GM12891 (cell line): ENCODE measurements at regions not wholly inside any gene's neighbourhood (a gene's known extent, or its start where the extent isn't known, plus 50 kb on each side); places are given as distances from the start of the nearest gene placed in this dataset.

ENCODE experiments used
- DNase-seq: peaks from one replicate; pipeline ENCODE4 v3.0.0; 2011; ENCODE audit warnings: low spot score; ENCODE audit not compliant: insufficient read length
- FAIRE-seq: peaks from 2 replicates; lab custom pipeline; 2011; peaks lifted over from hg19 to GRCh38; lab: Jason Lieb, UNC
- PAX5 ChIP-seq: IDR thresholded peaks from 2 replicates; pipeline ENCODE4 v1.6.1; 2011; ENCODE audit warnings: low read length, moderate library complexity, mild to moderate bottlenecking; ENCODE audit not compliant: insufficient read depth, severe bottlenecking
- POLR2A ChIP-seq: IDR thresholded peaks from 2 replicates; pipeline ENCODE4 v1.6.1; 2011; ENCODE audit warnings: low read depth, low read length, control low read depth
- POLR2AphosphoS5 ChIP-seq: IDR thresholded peaks from 2 replicates; pipeline ENCODE4 v1.6.1; 2011; ENCODE audit warnings: low read depth, low read length, control low read depth
- POU2F2 ChIP-seq: IDR thresholded peaks from 2 replicates; pipeline ENCODE4 v1.6.1; 2011; ENCODE audit warnings: low read depth, mild to moderate bottlenecking, control low read depth, low read length, moderate library complexity
- SPI1 ChIP-seq: IDR thresholded peaks from 2 replicates; pipeline ENCODE4 v1.6.1; 2011; ENCODE audit warnings: low read depth, low read length, control low read depth
- TAF1 ChIP-seq: IDR thresholded peaks from 2 replicates; pipeline ENCODE4 v1.6.1; 2011; ENCODE audit warnings: low read depth, low read length, control low read depth

DNA sequence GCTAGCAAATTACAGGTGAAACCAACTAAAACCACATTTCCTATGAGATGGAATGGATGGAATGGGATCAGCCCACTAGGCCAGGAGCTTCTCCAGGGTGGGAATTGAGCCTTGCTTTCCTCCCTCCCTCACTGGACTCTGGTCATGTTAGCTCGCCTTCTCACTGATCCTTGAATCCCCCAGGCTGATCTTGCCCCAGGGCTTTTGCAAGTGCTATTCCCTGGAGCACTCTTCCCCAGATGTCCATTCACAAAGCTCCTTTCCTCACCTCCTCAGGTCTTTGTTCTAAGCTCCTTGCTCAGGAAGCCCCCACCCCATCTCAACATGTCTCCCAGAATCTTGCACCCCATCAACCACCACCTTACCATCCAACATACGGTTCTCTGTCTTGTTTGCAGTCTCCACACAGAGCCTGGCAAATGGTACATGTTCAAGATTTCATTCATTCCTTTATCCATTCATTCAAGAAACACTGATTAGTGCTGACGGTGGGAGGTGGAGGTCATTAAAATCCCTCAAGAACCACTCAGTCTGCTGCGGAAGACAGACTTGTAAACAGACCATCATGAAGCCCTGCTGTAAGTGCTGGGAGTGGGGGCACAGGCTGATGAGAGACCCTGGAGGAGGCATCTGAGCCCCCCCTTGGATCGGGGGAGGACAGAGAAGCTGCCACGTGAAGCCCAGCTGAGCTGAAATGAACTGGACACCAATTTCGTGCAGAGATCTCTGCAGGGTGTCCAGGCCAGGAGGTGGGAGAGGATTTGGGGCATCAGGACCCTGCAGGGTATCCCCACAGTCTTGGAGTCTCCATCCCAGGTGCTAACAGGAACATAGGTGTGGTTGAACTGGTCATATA, 141.7 kb downstream of the BARX1 start:
- FAIRE-seq = no peak
- no peak for TF ChIP-seq POU2F2
- no peak for TF ChIP-seq PAX5
- no peak for TF ChIP-seq TAF1
- TF ChIP-seq POLR2AphosphoS5 = no peak
- no peak for TF ChIP-seq POLR2A
- no peak for TF ChIP-seq SPI1
- DNase-seq = no peak

- FAIRE-seq (no peak), DNase-seq (no peak)
- TF ChIP-seq SPI1 (no peak), TAF1 (no peak), POU2F2 (no peak), PAX5 (no peak), POLR2A (no peak), POLR2AphosphoS5 (no peak)
These were observed 142.8 kb downstream of the BARX1 start for GRCh38 chr9:93812410-93812668.

DNA sequence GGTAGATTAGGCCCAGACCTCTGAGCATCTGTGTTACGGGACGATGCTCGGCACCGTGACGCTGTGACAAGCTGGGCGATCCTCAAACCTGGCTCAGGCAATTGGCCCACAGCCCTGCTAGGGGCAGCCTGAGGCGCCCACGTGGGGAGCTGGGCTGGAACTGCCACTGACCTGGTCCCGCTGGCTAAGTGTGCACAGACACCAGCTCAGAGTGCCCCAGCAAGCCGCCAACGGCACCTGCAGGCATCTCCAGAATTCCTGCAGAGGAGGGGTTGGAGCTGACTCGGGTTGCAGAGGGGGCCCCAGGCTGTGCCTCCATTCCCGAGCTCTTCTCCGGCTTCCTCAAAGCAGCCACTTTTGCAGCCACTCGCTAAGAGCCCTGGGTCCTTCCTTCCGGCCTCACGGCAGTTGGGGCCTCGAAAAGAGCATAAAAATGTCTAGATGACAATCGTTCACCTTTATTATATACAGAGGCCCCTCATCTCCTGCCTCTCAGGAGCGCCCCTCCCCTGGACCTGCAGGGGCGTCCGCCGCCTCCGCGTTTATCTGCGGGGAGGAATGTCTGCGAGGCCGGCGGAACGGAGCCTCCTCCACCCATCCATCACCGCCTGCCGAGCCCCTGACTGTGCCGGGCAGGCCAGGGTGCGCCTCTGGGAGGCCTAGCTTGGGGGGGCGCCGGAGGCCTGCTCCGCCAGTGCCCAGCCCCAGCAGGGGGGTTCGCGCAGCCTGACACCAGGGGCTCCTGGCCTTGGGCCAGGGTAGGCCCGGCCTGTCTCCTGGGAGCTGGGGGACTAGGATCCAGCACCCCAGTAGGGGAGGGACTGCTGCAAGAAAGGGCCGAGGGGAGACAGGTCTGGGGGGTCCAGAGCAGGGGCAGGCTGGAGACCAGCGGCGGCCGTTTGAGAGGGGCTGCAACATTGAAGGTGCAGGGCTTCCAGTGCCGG, 144.9 kb downstream of the BARX1 start:
- FAIRE-seq (no peak), DNase-seq (no peak)
- TF ChIP-seq POU2F2 (no peak), POLR2A (no peak), TAF1 (no peak), PAX5 (no peak), SPI1 (no peak)

DNA sequence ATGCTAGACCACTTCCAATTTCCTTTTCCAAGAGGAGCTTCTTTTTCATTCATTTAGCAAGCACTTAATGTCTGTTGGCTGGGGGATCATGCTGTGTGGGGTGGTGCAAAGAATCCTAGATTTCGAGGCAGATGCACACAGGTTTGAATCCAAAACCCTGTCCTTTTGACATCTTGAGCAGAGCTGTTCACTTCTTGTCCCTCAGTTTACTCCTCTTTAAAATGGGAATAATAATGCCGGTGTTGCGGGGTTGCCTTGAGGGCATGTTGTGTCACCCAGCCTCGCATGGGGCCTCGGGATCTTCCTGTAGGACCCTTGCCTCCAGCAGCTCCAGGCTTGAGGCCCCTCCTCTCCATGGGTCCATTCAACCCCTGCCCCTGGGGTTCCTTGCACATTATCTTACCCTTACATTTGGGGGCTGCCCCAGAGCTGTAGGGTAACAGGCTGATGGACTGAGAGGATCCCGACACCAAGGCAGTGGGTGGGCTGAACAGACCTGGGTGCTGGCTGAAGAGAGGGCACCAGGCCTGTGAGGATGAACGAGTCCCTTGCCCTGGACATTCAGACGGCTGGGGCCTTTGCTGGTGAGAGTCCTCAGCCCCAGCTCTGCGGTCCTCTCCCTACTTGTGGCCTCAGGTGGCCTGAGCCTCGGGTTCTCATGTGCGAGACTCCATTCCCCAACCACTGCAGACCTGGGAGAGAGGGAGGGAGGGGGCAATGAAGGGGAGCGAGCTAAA, 145.8 kb downstream of the BARX1 start:
- TF ChIP-seq PAX5 = no peak
- no peak for TF ChIP-seq SPI1
- no peak for TF ChIP-seq POLR2A
- TF ChIP-seq POU2F2 = no peak
- FAIRE-seq = no peak
- no peak for DNase-seq

DNA sequence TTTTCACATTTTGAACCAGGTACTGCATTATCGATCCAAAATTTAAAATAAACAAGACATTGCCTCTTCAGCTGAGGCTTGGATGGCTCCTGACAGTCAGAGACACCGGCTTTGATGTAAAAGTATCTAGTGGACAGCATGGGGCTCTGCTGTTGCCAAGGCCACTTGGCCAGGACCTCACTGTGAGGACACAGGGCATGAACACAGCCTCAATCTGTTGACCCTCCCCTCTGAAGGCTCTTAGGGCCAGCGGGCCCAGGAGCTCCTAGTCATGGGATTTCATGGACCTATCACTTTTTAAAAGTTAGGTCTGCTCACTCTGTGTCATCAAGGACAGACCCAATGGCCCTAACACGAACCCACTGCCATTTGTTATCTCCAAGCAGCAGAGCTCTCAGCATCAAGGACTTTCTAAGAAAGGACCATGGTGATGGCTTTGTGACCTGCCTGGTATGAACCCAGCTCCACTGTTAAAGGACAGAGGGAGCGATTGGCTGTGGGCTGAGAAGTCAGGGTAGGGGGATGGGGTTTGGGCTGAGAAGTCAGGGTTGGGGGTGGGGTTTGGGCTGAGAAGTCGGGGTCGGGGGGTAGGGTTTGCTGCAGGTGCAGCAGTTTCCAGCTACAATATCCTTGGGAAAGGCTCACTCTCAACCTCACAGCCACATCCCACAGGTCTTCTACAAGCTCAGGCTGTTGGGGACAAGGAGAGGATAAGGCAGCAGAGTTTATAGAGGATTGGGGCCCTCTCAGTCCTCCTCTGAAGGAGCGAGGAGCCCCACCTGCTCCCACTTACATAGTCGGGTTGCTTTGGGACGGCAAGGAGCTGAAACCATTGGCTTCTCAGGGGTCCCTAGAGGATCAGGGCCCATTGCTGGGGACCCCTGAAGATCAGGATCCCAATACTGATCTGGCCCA, 146.8 kb downstream of the BARX1 start:
- FAIRE-seq (no peak), DNase-seq (no peak)
- TF ChIP-seq PAX5 (no peak), SPI1 (no peak), POLR2A (no peak), POU2F2 (no peak), POLR2AphosphoS5 (no peak), TAF1 (no peak)

DNA sequence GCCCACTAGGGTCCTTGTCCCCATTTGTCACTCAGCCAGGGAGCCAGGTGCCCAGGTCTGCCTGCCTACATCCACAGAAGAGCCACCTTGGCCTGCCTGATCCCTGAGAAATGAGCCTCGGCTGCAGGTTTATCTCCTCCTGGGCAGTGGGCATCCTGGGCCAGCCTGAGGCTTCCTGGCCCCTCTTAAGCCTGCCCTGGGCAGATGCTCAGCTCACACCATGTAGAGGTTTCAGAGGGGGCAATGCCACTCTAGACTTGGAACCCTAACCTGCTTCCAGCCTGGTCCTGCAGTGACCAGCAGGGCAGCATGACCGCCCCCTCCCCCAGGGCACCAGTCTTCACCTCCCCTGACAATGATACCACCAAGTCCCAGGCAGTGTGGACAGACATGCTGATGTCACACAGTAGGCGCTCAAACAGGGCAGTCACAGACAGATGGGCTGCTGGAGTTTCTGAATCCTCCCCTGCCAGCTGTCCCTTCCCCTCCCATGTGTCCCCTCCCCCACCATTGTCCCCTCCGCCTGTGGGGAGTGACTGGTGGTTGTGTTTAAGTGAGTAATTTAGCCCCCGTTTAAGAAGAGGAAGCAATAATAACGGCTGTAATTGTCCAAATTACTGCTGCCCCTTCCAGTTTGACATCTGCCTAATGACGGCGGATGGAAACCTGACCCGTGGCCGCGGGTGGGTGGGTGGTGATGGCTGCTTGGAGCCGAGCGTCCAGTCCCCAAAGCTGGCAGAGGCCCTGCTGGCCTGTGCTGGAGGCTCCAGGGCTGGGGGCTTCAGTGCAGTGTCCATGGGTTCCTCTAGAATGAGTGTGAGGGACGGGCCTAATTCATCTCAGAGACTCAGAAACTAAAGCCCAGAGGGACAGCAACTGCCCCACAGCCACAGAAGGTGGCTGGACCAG, 147.7 kb downstream of the BARX1 start:
- TF ChIP-seq TAF1 (no peak), PAX5 (no peak), POLR2A (no peak), POLR2AphosphoS5 (no peak), SPI1 (no peak), POU2F2 (no peak)
- DNase-seq (no peak), FAIRE-seq (no peak)

GRCh38 chr9:93801581-93802284, 153.4 kb downstream of the BARX1 start:
- FAIRE-seq = no peak
- no peak for DNase-seq
- TF ChIP-seq POLR2A (no peak), SPI1 (no peak), PAX5 (no peak), TAF1 (no peak), POU2F2 (no peak)

GRCh38 chr9:93801120-93801519, 154.0 kb downstream of the BARX1 start:
- FAIRE-seq (no peak), DNase-seq (no peak)
- no peak for TF ChIP-seq PAX5
